PC-3 (cell line): ENCODE measurements at regions not wholly inside any gene's neighbourhood (a gene's known extent, or its start where the extent isn't known, plus 50 kb on each side); places are given as distances from the start of the nearest gene placed in this dataset.
A peak's percentile ranks its signal among the peaks of the same experiment; 100 is the strongest.

ENCODE experiments used
- ATAC-seq: fragments of 200-7000 bp; cut with Tn5 transposase; 2 replicates; pipeline ENCODE4 v1.9.1; 2020; ENCODE audit warnings: mild to moderate bottlenecking, moderate library complexity
- BruUV-seq: library from RNA; stranded (reverse); fragments of 400-500 nt; replicated peaks from 2 replicates; lab custom pipeline; 2021; lab: Mats Ljungman, UMichigan
- CTCF ChIA-PET: fragments of 300-600 bp; sonication (Branson Sonifier 250); formaldehyde crosslinking; loops from one replicate; lab custom pipeline; 2022; ENCODE audit warnings: antibody characterized with exemption; lab: Charles Lee
- POLR2A ChIA-PET: fragments of 300-600 bp; sonication (Branson Sonifier 250); formaldehyde crosslinking; loops from one replicate; lab custom pipeline; 2022; ENCODE audit warnings: antibody characterized with exemption; ENCODE audit not compliant: unreplicated experiment; lab: Charles Lee
- DNase-seq: peaks from one replicate; pipeline ENCODE4 v3.0.0-alpha.2; 2015
- H2AFZ ChIP-seq: fragments of 300-600 bp; sonication (generic); 2 replicates; pipeline ENCODE4 v1.6.0; 2016; ENCODE audit warnings: antibody characterized with exemption, low read length
- H3F3A ChIP-seq: fragments of 300-600 bp; sonication (generic); one replicate; pipeline ENCODE4 v1.6.0; 2017; ENCODE audit warnings: antibody characterized with exemption, low read length, control low read depth, mild to moderate bottlenecking; ENCODE audit not compliant: unreplicated experiment
- H3K27ac ChIP-seq: fragments of 300-600 bp; sonication (generic); 2 replicates; pipeline ENCODE4 v1.5.1; 2016; ENCODE audit warnings: mild to moderate bottlenecking, low read length
- H3K27me3 ChIP-seq: fragments of 300-600 bp; sonication (generic); 2 replicates; pipeline ENCODE4 v1.6.1; 2016; ENCODE audit warnings: low read length, mixed read lengths
- H3K36me3 ChIP-seq: fragments of 300-600 bp; sonication (generic); 2 replicates; pipeline ENCODE4 v1.6.1; 2016; ENCODE audit warnings: low read depth, mixed run types, low read length, mixed read lengths
- H3K4me1 ChIP-seq: fragments of 300-600 bp; sonication (generic); 2 replicates; pipeline ENCODE4 v1.5.1; 2016; ENCODE audit warnings: low read length; ENCODE audit not compliant: insufficient read depth
- H3K4me2 ChIP-seq: fragments of 300-600 bp; sonication (generic); 2 replicates; pipeline ENCODE4 v1.6.0; 2016; ENCODE audit warnings: low read length
- H3K4me3 ChIP-seq: fragments of 300-600 bp; sonication (generic); 2 replicates; pipeline ENCODE4 v1.5.1; 2016; ENCODE audit warnings: mild to moderate bottlenecking, low read length, mixed read lengths
- H3K79me2 ChIP-seq: fragments of 300-600 bp; sonication (generic); 2 replicates; pipeline ENCODE4 v1.6.1; 2017; ENCODE audit warnings: low read length, mixed read lengths
- H3K9ac ChIP-seq: fragments of 300-600 bp; sonication (generic); 2 replicates; pipeline ENCODE4 v1.6.0; 2016; ENCODE audit warnings: mild to moderate bottlenecking, low read length
- H3K9me2 ChIP-seq: fragments of 300-600 bp; sonication (generic); replicated peaks from 2 replicates; pipeline ENCODE4 v1.6.1; 2016; ENCODE audit warnings: mixed run types, low read length, mixed read lengths
- H3K9me3 ChIP-seq: fragments of 300-600 bp; sonication (generic); 2 replicates; pipeline ENCODE4 v1.6.1; 2016; ENCODE audit warnings: low read length, mixed read lengths
- H4K20me1 ChIP-seq: fragments of 300-600 bp; sonication (generic); 2 replicates; pipeline ENCODE4 v1.6.1; 2016; ENCODE audit warnings: low read length, mixed read lengths
- CTCF ChIP-seq: fragments of 300-600 bp; sonication (generic); conservative IDR thresholded peaks from 2 replicates; pipeline ENCODE4 v1.5.1; 2017; ENCODE audit warnings: antibody characterized with exemption, low read depth, mild to moderate bottlenecking, low read length
- EZH2 ChIP-seq: fragments of 300-600 bp; sonication (generic); IDR thresholded peaks from one replicate; pipeline ENCODE4 v1.6.1; 2017; ENCODE audit warnings: antibody characterized with exemption, mild to moderate bottlenecking, low read length; ENCODE audit not compliant: unreplicated experiment
- EZH2phosphoT487 ChIP-seq: fragments of 300-600 bp; sonication (generic); IDR thresholded peaks from 2 replicates; pipeline ENCODE4 v1.6.1; 2018; ENCODE audit warnings: mild to moderate bottlenecking, antibody characterized with exemption, low read length, borderline replicate concordance
- intact Hi-C: fragments of 100-400 bp; cut with micrococcal nuclease; formaldehyde crosslinking; loops from 2 replicates; pipeline ENCODE4 v1.9.0; 2023

- H3K9ac ChIP-seq: no peak overlapping the region
- H3K4me1 ChIP-seq: peaks cover 15% of the 10 kb centered on the region
- H3K36me3 ChIP-seq: no peaks in the 10 kb centered on the region
- H3K4me2 ChIP-seq: no peak overlapping the region
- TF ChIP-seq CTCF: no peak
- TF ChIP-seq EZH2phosphoT487: no peak
- TF ChIP-seq EZH2: no peak
- POLR2A ChIA-PET: no interaction called here
- BruUV-seq: no TSS peak
- H4K20me1 ChIP-seq: no peaks in the 10 kb centered on the region
- H3K9me3 ChIP-seq: no peaks in the 10 kb centered on the region
- H2AFZ ChIP-seq: no peak overlapping the region
- CTCF ChIA-PET: no interaction called here
- no peaks in the 10 kb centered on the region for H3K27me3 ChIP-seq
- ATAC-seq (no peak), DNase-seq (no peak)
- no peak overlapping the region for H3K27ac ChIP-seq
- intact Hi-C loops: no loop called here
- no peak overlapping the region for H3K4me3 ChIP-seq
- H3F3A ChIP-seq: no peaks in the 10 kb centered on the region
- H3K9me2 ChIP-seq: no peaks in the 10 kb centered on the region
- H3K79me2 ChIP-seq: no peaks in the 10 kb centered on the region
These were observed 209.9 kb downstream of the COL4A1 start for GRCh38 chr13:110097013-110097412.

- ChIA-PET POLR2A (no interaction called here), CTCF (no interaction called here)
- no peaks in the 10 kb centered on the region for H3K36me3 ChIP-seq
- H3K27ac ChIP-seq: no peak overlapping the region
- no peak overlapping the region for H3K9ac ChIP-seq
- no peak overlapping the region for H3K4me2 ChIP-seq
- H3F3A ChIP-seq: no peaks in the 10 kb centered on the region
- DNase-seq (no peak), ATAC-seq (no peak)
- H2AFZ ChIP-seq: no peak overlapping the region
- no peaks in the 10 kb centered on the region for H3K9me3 ChIP-seq
- TF ChIP-seq CTCF: no peak
- no peak for TF ChIP-seq EZH2phosphoT487
- no peak for TF ChIP-seq EZH2
- peaks cover 15% of the 10 kb centered on the region for H3K4me1 ChIP-seq
- no peaks in the 10 kb centered on the region for H3K27me3 ChIP-seq
- no peaks in the 10 kb centered on the region for H4K20me1 ChIP-seq
- H3K79me2 ChIP-seq: no peaks in the 10 kb centered on the region
- BruUV-seq: no TSS peak
- no peaks in the 10 kb centered on the region for H3K9me2 ChIP-seq
- H3K4me3 ChIP-seq: no peak overlapping the region
- intact Hi-C loops: no loop called here
These were observed 214.1 kb downstream of the COL4A1 start for GRCh38 chr13:110092831-110093247.

- H3K27ac ChIP-seq: no peak overlapping the region
- TF ChIP-seq EZH2phosphoT487 (no peak), CTCF (peak; percentile 47), EZH2 (no peak)
- DNase-seq (no peak), ATAC-seq (no peak)
- no peaks in the 10 kb centered on the region for H3F3A ChIP-seq
- no peaks in the 10 kb centered on the region for H4K20me1 ChIP-seq
- BruUV-seq: no TSS peak
- ChIA-PET POLR2A (interaction anchor here (0.5 kb wide), 1 partner anchor 8 kb away, joined by 3 read pairs; no protein-coding TSS in a partner anchor), CTCF (no interaction called here)
- no peak overlapping the region for H3K4me3 ChIP-seq
- intact Hi-C loops: no loop called here
- no peaks in the 10 kb centered on the region for H3K79me2 ChIP-seq
- no peak overlapping the region for H2AFZ ChIP-seq
- H3K4me2 ChIP-seq: no peak overlapping the region
- no peaks in the 10 kb centered on the region for H3K27me3 ChIP-seq
- H3K4me1 ChIP-seq: peaks cover 9% of the 10 kb centered on the region
- H3K9ac ChIP-seq: no peak overlapping the region
- 0 out of 2 replicates have a peak, but pooled peaks cover 5% of the 10 kb centered on the region for H3K9me3 ChIP-seq
- no peaks in the 10 kb centered on the region for H3K9me2 ChIP-seq
- H3K36me3 ChIP-seq: no peaks in the 10 kb centered on the region
These were observed 217.1 kb downstream of the COL4A1 start for GRCh38 chr13:110089815-110090214.
